Astrocyte of the cerebellum (primary cell): ENCODE measurements at regions not wholly inside any gene's neighbourhood (a gene's known extent, or its start where the extent isn't known, plus 50 kb on each side); places are given as distances from the start of the nearest gene placed in this dataset.

Source experiments
- DNase-seq: peaks from one replicate; pipeline ENCODE4 v3.0.0-alpha.2; 2011; ENCODE audit warnings: low read depth
- H3K4me3 ChIP-seq: 2 replicates; pipeline ENCODE4 v1.5.1; 2011; ENCODE audit warnings: mild to moderate bottlenecking, low read depth, low read length, moderate library complexity
- in situ Hi-C: cut with HindIII; loops from 2 replicates; pipeline ENCODE4 v1.10.0; 2017; ENCODE audit warnings: low sequenced_read_pairs
- TF ChIP-seq, protein P1 (sequence below): IDR thresholded peaks from 2 replicates; pipeline ENCODE4 v1.5.1; 2012; ENCODE audit warnings: low read length, low read depth, moderate library complexity, mild to moderate bottlenecking; ENCODE audit errors: missing control alignments

DNA sequence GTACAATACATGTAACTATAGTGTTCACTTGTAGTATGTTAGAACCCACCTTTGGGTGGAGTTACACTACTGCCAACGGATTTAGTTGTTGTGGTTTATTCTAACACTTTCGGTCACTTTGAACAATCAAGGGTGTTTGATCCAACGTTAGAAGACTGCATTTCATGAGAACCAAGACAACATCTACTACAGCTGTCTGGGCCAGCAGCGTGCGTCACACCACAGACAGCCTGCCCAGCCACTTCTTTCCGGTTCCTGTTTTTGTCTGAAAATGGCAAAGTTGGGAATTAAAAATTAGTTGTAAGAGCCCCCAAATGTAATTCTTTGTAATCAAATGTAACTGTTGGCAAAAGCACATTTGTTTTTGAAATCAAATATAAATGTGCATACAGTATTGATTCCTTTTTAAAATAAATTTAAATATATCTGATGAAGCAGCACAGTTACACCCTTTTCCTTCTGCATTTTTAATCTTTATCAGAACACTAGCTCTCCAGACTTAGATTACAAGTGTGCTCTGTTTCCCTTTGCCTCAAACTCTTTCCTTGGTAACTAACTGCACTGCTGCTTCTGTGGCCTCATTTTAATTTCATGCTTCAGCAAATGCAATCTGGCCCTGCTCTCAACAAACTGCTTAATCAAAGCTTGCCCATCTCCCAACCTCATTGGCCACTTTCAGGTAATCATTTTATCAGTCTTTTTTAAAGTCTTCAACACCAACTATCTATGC, 86.6 kb upstream of the DPH5 start:
- no peak for DNase-seq
- in situ Hi-C loops, result no loop called here
- TF ChIP-seq, protein P1, sequence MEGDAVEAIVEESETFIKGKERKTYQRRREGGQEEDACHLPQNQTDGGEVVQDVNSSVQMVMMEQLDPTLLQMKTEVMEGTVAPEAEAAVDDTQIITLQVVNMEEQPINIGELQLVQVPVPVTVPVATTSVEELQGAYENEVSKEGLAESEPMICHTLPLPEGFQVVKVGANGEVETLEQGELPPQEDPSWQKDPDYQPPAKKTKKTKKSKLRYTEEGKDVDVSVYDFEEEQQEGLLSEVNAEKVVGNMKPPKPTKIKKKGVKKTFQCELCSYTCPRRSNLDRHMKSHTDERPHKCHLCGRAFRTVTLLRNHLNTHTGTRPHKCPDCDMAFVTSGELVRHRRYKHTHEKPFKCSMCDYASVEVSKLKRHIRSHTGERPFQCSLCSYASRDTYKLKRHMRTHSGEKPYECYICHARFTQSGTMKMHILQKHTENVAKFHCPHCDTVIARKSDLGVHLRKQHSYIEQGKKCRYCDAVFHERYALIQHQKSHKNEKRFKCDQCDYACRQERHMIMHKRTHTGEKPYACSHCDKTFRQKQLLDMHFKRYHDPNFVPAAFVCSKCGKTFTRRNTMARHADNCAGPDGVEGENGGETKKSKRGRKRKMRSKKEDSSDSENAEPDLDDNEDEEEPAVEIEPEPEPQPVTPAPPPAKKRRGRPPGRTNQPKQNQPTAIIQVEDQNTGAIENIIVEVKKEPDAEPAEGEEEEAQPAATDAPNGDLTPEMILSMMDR, result no peak
- H3K4me3 ChIP-seq, result no peak overlapping the region

- DNase-seq, result no peak
- TF ChIP-seq, protein P1, result no peak
- in situ Hi-C loops, result no loop called here
- no peak overlapping the region for H3K4me3 ChIP-seq
Observed at GRCh38 chr1:101111461-101111860, 85.9 kb upstream of the DPH5 start.

DNA sequence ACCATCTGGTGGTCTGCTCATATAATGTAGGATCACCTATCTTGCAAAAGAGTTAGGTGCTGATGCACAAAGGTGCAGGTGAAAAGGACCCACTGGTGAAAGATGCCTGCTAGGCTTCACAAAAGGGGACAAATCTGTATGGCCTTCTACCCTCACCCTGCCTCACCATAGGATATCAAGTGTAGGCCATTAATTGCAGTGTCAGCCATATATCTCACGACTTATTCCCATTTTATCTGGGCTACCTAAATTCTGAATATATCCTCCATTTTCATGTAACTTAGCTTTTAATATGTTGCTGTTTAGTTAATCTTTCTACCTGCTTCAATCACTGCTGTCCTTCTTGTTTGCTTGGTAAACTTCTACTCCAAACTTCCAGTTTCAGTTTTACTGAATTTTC, 84.2 kb upstream of the DPH5 start:
- TF ChIP-seq, protein P1, result no peak
- no peak for DNase-seq
- H3K4me3 ChIP-seq, result no peak overlapping the region
- in situ Hi-C loops, result no loop called here

GRCh38 chr1:101108111-101108500, 82.5 kb upstream of the DPH5 start:
- DNase-seq, result no peak
- no peak overlapping the region for H3K4me3 ChIP-seq
- TF ChIP-seq, protein P1, result no peak
- in situ Hi-C loops, result no loop called here

- H3K4me3 ChIP-seq, result no peak overlapping the region
- no peak for DNase-seq
- TF ChIP-seq, protein P1, result no peak
- in situ Hi-C loops, result no loop called here
Observed at GRCh38 chr1:101107496-101108110, 82.0 kb upstream of the DPH5 start.

GRCh38 chr1:101105877-101106276, 80.3 kb upstream of the DPH5 start:
- TF ChIP-seq, protein P1, result no peak
- H3K4me3 ChIP-seq, result no peak overlapping the region
- in situ Hi-C loops, result no loop called here
- DNase-seq, result peak; percentile 12
